ENCODE measurements at regions not wholly inside any gene's neighbourhood (a gene's known extent, or its start where the extent isn't known, plus 50 kb on each side); places are given as distances from the start of the nearest gene placed in this dataset.

DNA sequence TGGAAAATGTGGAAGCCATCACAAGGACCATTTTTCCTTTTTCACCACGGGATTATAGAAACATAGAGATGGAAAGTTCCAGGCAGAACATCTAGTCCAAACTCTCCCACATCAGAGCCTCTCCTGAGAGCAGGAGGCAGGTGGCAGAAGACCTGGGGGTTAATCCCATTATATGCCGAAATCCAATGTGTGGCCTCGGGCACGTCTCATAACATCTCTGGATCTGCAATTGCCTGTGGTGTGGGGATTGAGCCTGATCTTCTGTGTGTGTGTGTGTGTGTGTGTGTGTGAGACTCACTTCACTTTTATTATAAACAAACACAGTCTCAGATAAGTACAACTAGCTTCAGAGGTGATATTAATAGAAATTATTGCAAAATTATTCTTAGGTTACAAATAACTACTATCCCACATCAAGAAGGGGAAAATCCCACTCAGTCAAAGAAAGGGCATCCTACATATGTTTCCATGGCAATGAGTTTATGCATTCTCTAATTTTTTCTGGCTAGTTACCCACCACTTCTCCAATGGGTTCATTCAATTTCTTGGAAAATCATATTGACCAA is 199.1 kb downstream of the FOXL1 start:
- H3K27ac Mint-ChIP-seq: no peak overlapping the region
- H3K4me3 Mint-ChIP-seq: no peak overlapping the region
- H3K9me3 Mint-ChIP-seq: peaks cover 0 to 2% (median 0%) of the 10 kb centered on the region in 8 donors
- peaks cover 0 to 12% of the 10 kb centered on the region in 2 donors for H3K27me3 Mint-ChIP-seq
- Histone ChIP-seq H3K27ac (ENCODE audit: low read depth, low read length) (no peak overlapping the region), H3K36me3 (ENCODE audit: insufficient read depth, low read length) (no peaks in the 10 kb centered on the region), H3K9me3 (ENCODE audit: control insufficient read depth in 1 of 2, low read length in 2 of 2) (no peaks in the 10 kb centered on the region), H3K27me3 (ENCODE audit: insufficient read depth, low read length) (no peaks in the 10 kb centered on the region), H3K4me3 (ENCODE audit: low read length in 2 of 2) (no peak overlapping the region), H3K4me1 (ENCODE audit: insufficient read depth, low read length) (no peaks in the 10 kb centered on the region)
- ChIA-PET CTCF (ENCODE audit: partially characterized antibody) (no interaction called here), POLR2A (ENCODE audit: partially characterized antibody) (no interaction called here)
- intact Hi-C loops (cut with micrococcal nuclease): no loop called here
- no peaks in the 10 kb centered on the region for H3K4me1 Mint-ChIP-seq
- DNase-seq: no peak
- no peaks in the 10 kb centered on the region for H3K36me3 Mint-ChIP-seq

DNA sequence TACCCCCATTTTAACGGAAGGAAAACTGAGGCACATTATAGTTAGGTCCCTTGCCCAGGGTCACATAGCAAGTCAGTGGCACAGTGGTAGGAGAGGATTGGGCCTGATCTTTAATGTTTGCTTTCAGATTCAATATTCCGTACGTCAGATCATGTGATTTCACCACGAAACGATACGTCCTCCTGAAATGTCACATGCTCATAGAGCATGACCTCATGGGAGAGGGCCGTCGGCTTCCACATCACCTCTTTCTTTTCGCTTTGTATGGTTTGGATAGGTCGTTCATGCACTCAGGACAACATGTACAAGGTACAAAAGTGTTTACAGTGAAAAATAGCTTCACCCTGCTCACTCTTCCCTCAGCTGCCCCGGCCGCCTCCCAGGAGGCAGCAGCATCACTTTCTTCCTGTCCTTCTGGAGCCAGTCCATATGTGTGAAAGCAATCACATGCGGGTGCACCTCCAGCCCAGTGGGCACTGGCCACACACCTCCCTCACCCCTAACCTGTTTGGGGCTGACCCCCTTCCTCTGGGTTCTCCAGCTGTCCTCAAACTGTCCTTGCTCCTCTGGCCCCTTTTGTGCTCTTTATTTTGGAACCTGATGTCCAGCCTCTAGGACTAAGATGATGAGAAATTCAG is 199.9 kb downstream of the FOXL1 start:
- DNase-seq: no peak
- H3K36me3 ChIP-seq (ENCODE audit: insufficient read depth, low read length): no peaks in the 10 kb centered on the region
- H3K4me1 Mint-ChIP-seq: no peaks in the 10 kb centered on the region
- H3K4me3 ChIP-seq (ENCODE audit: low read length in 2 of 2): no peak overlapping the region
- H3K9me3 ChIP-seq (ENCODE audit: control insufficient read depth in 1 of 2, low read length in 2 of 2): no peaks in the 10 kb centered on the region
- CTCF ChIA-PET (ENCODE audit: partially characterized antibody): no interaction called here
- no peak overlapping the region for H3K27ac ChIP-seq (ENCODE audit: low read depth, low read length)
- no peak overlapping the region for H3K4me3 Mint-ChIP-seq
- H3K9me3 Mint-ChIP-seq: peaks cover 0 to 2% (median 0%) of the 10 kb centered on the region in 8 donors
- intact Hi-C loops (cut with micrococcal nuclease): no loop called here
- POLR2A ChIA-PET (ENCODE audit: partially characterized antibody): no interaction called here
- H3K36me3 Mint-ChIP-seq: no peaks in the 10 kb centered on the region
- H3K4me1 ChIP-seq (ENCODE audit: insufficient read depth, low read length): no peaks in the 10 kb centered on the region
- H3K27me3 ChIP-seq (ENCODE audit: insufficient read depth, low read length): no peaks in the 10 kb centered on the region
- no peak overlapping the region for H3K27ac Mint-ChIP-seq
- peaks cover 0 to 12% of the 10 kb centered on the region in 2 donors for H3K27me3 Mint-ChIP-seq

DNA sequence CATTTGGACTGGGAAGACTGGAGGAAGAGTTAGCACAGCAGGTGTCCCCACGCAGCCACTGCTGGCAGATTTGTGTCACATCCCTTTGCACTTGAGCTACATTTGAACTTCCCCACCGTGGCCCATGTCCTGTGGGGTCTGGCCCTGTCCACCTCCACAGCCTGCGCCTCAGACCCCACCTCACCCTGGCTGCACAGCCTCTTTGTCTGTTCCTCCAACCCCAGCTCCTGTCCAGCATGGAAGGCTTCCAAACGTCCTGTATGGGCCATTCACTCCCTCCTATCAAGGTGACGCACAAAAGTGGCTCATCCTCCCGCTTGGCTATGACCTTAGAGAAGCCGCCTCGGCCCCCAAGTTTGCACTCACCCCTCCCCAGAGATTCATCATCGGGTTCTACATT is 200.6 kb downstream of the FOXL1 start:
- intact Hi-C loops (cut with micrococcal nuclease): no loop called here

DNA sequence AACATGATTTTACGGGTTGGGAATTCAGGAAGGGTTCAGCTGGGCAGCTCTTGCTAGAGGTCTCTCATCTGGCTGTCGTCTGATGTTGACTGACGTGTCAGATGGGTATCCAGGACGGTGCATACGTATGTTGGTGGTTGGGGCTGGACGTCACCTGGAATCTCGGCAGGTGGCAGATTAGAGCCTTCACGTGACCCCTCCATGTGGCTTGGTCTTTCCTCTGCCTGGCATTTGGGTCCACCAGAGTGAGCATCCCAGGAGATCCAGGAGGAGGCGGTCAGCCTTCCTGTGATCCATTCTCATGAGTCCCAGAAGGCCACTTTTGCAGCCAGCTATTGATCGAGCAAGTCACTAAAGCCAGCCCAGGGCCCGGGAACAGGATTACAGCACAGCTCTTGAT is 202.7 kb downstream of the FOXL1 start:
- Histone ChIP-seq H3K36me3 (ENCODE audit: insufficient read depth, low read length) (no peaks in the 10 kb centered on the region), H3K27me3 (ENCODE audit: insufficient read depth, low read length) (no peaks in the 10 kb centered on the region), H3K4me3 (ENCODE audit: low read length in 2 of 2) (no peak overlapping the region), H3K27ac (ENCODE audit: low read depth, low read length) (no peak overlapping the region), H3K9me3 (ENCODE audit: control insufficient read depth in 1 of 2, low read length in 2 of 2) (no peaks in the 10 kb centered on the region), H3K4me1 (ENCODE audit: insufficient read depth, low read length) (no peaks in the 10 kb centered on the region)
- intact Hi-C loops (cut with micrococcal nuclease): no loop called here
- H3K27ac Mint-ChIP-seq: peak overlapping the region in 1 of 7 donors; percentile 41
- peaks cover 2 to 12% of the 10 kb centered on the region in 2 donors for H3K27me3 Mint-ChIP-seq
- DNase-seq: no peak
- H3K4me3 Mint-ChIP-seq: no peak overlapping the region
- ChIA-PET POLR2A (ENCODE audit: partially characterized antibody) (no interaction called here), CTCF (ENCODE audit: partially characterized antibody) (no interaction called here)
- H3K9me3 Mint-ChIP-seq: no peaks in the 10 kb centered on the region
- no peaks in the 10 kb centered on the region for H3K4me1 Mint-ChIP-seq
- no peaks in the 10 kb centered on the region for H3K36me3 Mint-ChIP-seq

More for the DNA sequence above, 200.6 kb downstream of the FOXL1 start:
- ChIA-PET CTCF (ENCODE audit: partially characterized antibody) (no interaction called here), POLR2A (ENCODE audit: partially characterized antibody) (no interaction called here)
- Mint-ChIP-seq H3K27ac (no peak overlapping the region), H3K4me1 (no peaks in the 10 kb centered on the region), H3K36me3 (no peaks in the 10 kb centered on the region), H3K27me3 (peaks cover 2 to 12% of the 10 kb centered on the region in 2 donors), H3K9me3 (peaks cover 0 to 2% (median 0%) of the 10 kb centered on the region in 8 donors), H3K4me3 (no peak overlapping the region)
- DNase-seq: no peak
- Histone ChIP-seq H3K9me3 (ENCODE audit: control insufficient read depth in 1 of 2, low read length in 2 of 2) (no peaks in the 10 kb centered on the region), H3K27me3 (ENCODE audit: insufficient read depth, low read length) (no peaks in the 10 kb centered on the region), H3K4me3 (ENCODE audit: low read length in 2 of 2) (no peak overlapping the region), H3K4me1 (ENCODE audit: insufficient read depth, low read length) (no peaks in the 10 kb centered on the region), H3K27ac (ENCODE audit: low read depth, low read length) (no peak overlapping the region), H3K36me3 (ENCODE audit: insufficient read depth, low read length) (no peaks in the 10 kb centered on the region)

DNA sequence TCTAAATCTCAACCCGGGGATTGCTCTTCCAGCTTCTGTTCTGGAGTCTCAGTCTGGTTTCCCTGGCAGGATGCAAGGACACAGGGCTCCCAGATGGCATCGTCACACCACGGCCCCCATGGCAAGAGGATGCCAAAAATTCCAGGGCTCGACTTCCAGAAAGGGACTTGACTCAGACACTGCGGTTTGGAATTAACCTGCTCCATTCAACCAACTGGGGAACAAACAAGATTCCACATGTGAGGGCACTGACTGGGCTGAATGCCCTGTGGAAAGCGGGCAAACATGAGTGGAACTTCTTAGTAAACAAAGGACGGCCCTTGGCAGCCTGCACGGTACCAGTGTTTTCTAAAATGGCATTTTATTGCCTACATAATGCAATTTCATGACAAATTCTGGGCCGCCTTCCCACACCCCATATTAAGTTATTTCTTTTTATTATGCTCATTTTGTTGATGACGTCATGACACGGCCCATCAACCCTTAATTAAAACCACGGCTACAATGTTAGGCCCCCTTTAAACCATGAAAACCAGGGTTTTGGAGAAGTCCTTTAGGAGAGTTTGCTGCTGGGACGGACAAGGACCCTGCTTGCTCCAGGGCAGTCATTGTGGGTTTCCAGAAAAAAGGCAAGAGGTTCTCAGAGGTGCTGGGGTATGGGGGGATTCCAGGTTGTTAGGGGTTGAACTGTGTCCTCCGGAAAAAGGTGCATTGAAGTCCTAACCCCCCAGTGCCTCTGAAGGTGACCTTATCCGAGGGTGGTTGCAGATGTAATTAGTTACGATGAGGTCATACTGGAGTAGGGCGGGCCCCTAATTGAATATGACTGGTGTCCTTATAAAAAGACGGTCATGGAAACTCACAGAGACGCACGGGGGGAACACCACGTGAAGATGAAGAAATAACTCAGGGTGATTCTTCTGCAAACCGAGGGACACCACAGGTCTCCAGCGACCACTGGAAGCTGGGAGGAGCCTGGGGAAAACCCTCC is 205.6 kb downstream of the FOXL1 start:
- no peak overlapping the region for H3K4me3 Mint-ChIP-seq
- intact Hi-C loops (cut with micrococcal nuclease): no loop called here
- no peaks in the 10 kb centered on the region for H3K36me3 ChIP-seq (ENCODE audit: insufficient read depth, low read length)
- no peak overlapping the region for H3K27ac ChIP-seq (ENCODE audit: low read depth, low read length)
- H3K4me1 ChIP-seq (ENCODE audit: insufficient read depth, low read length): no peaks in the 10 kb centered on the region
- H3K27ac Mint-ChIP-seq: no peak overlapping the region
- no peaks in the 10 kb centered on the region for H3K27me3 ChIP-seq (ENCODE audit: insufficient read depth, low read length)
- CTCF ChIA-PET (ENCODE audit: partially characterized antibody): no interaction called here
- H3K9me3 Mint-ChIP-seq: no peaks in the 10 kb centered on the region
- POLR2A ChIA-PET (ENCODE audit: partially characterized antibody): no interaction called here
- H3K36me3 Mint-ChIP-seq: no peaks in the 10 kb centered on the region
- no peak overlapping the region for H3K4me3 ChIP-seq (ENCODE audit: low read length in 2 of 2)
- DNase-seq: no peak
- no peaks in the 10 kb centered on the region for H3K4me1 Mint-ChIP-seq
- H3K27me3 Mint-ChIP-seq: peaks cover 2 to 11% of the 10 kb centered on the region in 2 donors
- H3K9me3 ChIP-seq (ENCODE audit: control insufficient read depth in 1 of 2, low read length in 2 of 2): no peaks in the 10 kb centered on the region

DNA sequence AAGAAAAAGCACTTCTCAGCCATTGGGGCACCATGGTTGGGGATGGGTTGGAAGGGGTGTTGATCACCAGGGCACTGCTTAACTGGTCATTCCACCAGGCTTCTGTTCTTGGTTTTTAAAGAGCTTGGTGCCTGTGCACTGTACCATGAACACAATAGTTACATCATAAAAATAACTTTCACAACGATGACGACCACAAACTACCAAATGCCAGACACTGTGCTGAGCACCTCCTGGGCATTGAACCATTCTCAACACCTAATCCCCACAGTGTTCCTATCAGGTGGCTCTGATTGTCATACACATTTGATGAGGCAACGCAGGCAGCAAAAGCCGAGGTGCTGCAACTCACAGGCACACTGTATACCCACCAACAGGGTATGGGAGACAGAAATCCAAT is 208.0 kb downstream of the FOXL1 start:
- Mint-ChIP-seq H3K9me3 (no peaks in the 10 kb centered on the region), H3K36me3 (no peaks in the 10 kb centered on the region), H3K27me3 (peaks cover 2 to 9% of the 10 kb centered on the region in 2 donors), H3K4me3 (no peak overlapping the region), H3K4me1 (no peaks in the 10 kb centered on the region), H3K27ac (no peak overlapping the region)
- ChIA-PET POLR2A (ENCODE audit: partially characterized antibody) (no interaction called here), CTCF (ENCODE audit: partially characterized antibody) (no interaction called here)
- no peak overlapping the region for H3K4me3 ChIP-seq (ENCODE audit: low read length in 2 of 2)
- H3K4me1 ChIP-seq (ENCODE audit: insufficient read depth, low read length): no peaks in the 10 kb centered on the region
- H3K27me3 ChIP-seq (ENCODE audit: insufficient read depth, low read length): no peaks in the 10 kb centered on the region
- DNase-seq: no peak
- intact Hi-C loops (cut with micrococcal nuclease): no loop called here
- no peaks in the 10 kb centered on the region for H3K36me3 ChIP-seq (ENCODE audit: insufficient read depth, low read length)
- no peak overlapping the region for H3K27ac ChIP-seq (ENCODE audit: low read depth, low read length)
- no peaks in the 10 kb centered on the region for H3K9me3 ChIP-seq (ENCODE audit: control insufficient read depth in 1 of 2, low read length in 2 of 2)

DNA sequence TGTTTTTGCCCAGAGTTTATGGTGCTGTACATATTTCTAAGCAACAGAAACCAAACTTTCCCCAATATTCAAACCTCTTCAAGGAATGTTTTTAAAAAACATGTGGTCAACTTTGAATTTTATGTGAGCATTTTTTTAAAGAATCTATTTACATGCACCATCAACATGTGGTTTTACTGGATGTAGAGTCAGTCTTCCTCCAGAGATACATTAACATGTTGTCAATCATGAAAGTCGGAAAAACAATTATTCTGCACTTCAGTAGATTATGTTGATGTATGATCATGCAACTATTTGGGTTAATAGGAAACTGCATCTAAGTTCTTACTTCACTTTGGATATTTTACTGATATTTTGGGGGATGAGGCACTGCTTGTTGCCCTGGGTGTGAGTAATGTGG is 208.6 kb downstream of the FOXL1 start:
- H3K4me3 Mint-ChIP-seq: no peak overlapping the region
- H3K4me1 Mint-ChIP-seq: no peaks in the 10 kb centered on the region
- H3K9me3 ChIP-seq (ENCODE audit: control insufficient read depth in 1 of 2, low read length in 2 of 2): no peaks in the 10 kb centered on the region
- ChIA-PET CTCF (ENCODE audit: partially characterized antibody) (no interaction called here), POLR2A (ENCODE audit: partially characterized antibody) (no interaction called here)
- intact Hi-C loops (cut with micrococcal nuclease): no loop called here
- H3K27ac ChIP-seq (ENCODE audit: low read depth, low read length): no peak overlapping the region
- H3K9me3 Mint-ChIP-seq: no peaks in the 10 kb centered on the region
- no peak overlapping the region for H3K27ac Mint-ChIP-seq
- H3K27me3 Mint-ChIP-seq: peaks cover 2 to 8% of the 10 kb centered on the region in 2 donors
- H3K4me3 ChIP-seq (ENCODE audit: low read length in 2 of 2): no peak overlapping the region
- no peaks in the 10 kb centered on the region for H3K36me3 ChIP-seq (ENCODE audit: insufficient read depth, low read length)
- no peak for DNase-seq
- H3K36me3 Mint-ChIP-seq: no peaks in the 10 kb centered on the region
- H3K27me3 ChIP-seq (ENCODE audit: insufficient read depth, low read length): no peaks in the 10 kb centered on the region
- no peaks in the 10 kb centered on the region for H3K4me1 ChIP-seq (ENCODE audit: insufficient read depth, low read length)

Measured in CD4-positive, alpha-beta memory T cell (primary cell).